ENCODE measurements at regions not wholly inside any gene's neighbourhood (a gene's known extent, or its start where the extent isn't known, plus 50 kb on each side); places are given as distances from the start of the nearest gene placed in this dataset.

DNA sequence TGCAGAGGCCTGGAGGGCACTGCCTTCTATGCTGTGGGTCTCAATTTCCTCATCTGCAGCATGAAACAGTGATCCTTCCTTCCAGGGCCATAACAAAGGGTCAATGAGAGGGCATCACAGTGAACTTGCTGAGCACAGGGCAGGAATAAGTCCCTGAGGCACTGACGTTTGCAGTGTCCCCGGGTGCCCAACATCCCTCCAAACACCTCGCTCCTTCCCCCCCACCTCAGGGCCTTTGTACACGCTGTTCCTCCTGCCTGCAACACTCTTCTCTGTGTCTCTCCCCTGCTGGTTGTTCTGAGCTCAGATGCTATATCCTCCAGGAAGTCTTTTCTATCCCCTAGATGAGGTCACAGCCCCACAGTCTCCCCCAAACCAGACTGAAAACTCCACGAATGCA is 59.7 kb upstream of the TCF20 start:
- DNase-seq, result no peak

DNA sequence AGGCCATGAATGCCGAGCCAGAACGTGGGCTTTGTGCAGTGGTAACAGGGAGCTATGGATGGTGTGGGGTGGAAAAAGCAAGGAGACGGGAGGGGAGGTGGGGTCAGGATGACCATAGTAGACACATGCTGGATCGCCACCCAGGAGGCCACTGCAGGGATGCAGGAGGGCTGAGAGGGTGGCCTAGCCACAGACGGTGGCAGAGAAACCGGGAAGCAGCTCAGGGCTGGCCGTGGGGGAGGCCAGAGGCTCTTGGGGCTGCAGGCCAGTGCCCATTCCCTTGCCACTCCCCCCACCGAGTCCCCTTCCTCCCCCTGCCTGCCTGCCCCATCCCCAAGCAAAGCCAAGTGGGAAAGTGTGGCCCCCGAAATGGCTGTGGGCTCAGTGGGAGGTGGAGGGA is 59.1 kb upstream of the TCF20 start:
- no peak for DNase-seq

DNA sequence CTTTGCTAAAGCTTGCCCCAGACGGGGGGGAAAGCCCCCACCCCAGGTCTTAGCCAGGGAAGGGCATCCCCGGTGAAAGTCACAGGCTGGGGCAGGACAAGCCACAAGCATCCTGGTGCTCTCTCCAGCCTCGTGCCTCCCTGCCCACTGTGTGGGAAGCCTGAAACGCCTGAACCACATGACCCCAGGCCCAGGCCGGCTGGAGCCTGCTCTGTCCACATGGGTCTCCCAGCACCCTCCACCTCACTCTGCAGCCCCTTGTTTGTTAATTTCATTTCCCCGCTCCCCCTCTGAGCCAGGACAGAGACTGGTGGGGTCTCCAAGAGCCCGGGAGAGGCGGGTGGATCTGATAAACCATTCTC is 58.3 kb upstream of the TCF20 start:
- DNase-seq, result no peak

DNA sequence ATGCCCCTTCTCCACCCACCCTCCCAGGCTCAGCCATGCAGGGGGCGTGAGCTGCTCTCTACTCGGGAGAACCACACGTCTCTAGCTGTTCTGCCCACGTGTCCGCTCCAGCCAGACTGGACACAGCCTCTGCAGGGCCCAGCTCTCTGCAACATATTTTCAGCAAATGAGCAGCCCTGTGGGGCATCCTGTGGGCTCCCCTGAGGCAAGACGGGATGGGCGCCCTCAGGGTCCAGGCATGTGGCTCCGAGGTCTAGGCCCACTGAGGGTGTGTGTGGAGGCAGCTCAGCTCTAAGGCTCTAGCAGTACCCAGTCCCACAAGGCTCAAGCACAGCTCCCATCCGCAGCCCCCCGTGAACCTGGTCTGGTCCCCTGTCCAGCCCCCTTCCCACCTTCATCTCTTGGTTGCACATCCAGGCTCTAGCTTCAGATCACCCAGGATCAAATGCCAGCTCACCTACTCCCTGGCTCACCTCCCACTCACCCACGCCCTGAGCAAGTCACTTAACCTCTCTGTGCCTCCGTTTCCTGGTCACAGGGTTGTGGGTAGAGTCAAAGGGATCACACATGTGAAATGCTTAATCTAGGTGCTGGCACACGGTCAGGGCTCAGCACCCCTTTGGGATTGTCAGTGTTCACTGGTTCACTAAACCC is 57.8 kb upstream of the TCF20 start:
- DNase-seq, result no peak

DNA sequence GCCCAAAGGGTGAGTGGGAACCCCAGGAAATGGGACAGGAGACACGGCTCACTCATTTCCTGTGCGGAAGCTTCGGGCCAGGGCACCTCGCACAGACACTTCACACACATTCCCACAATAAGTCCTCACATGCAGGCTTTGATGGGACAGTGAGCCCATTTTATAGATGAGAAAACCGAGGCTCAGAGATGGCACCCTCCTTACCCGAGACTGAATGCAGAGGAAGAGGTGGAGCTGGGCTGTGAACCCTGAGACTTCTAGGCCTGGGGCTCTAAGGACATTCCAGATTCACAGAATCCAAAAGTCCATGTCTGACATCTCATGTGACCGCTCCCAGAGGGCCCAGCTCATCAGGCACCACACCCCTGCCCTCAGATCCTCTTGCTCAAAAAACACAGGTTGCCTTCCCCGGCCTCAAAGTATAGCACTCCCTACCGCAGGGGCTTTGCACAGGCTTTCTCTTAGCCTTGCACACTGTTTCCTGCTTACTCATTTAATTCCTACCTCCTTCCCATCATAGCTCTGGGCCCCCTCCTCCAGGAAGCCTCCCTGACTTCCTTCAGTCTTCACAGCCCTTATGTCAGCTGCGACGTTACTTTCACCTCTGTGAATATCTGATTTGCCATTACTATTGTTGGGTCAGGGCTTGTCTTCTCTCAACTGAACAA is 57.1 kb upstream of the TCF20 start:
- DNase-seq, result no peak

DNA sequence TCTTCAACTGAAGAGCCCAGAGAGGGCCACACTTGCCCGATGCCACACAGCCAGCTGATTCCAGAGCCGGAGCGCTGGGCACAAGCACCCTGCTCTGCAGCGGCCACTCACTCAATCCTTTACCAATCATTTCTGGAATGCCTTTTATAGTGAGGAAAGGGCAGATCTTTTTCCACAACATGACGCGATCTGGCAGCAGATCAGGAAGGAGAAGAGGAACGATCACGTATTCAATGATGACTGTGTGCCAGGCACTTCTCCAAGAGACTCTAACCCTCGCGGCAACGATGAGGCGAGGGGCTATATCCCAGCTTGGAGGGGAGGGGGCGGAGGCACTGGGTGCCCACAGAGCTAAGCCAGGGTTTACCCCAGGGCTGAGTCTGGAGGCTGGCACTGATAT is 56.3 kb upstream of the TCF20 start:
- no peak for DNase-seq

DNA sequence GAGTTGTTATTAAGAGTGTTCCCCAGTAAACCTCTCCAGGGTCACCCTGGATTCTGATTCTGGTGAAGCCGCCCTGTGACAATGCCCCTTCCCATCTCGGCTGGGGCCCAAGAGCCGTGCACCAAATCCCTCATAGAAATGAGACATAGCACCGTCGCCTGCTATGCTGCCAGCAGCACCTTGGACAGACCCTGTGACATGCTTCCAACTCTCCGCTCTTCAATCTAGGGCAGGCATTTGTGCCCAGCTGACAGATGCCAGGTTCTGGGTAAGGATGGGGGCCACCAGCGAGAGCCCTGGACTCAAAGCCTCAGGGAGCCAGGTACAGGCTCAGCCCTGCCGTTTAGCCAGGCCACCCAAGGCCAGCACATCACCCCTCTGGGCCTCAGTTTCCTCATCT is 55.8 kb upstream of the TCF20 start:
- no peak for DNase-seq

DNA sequence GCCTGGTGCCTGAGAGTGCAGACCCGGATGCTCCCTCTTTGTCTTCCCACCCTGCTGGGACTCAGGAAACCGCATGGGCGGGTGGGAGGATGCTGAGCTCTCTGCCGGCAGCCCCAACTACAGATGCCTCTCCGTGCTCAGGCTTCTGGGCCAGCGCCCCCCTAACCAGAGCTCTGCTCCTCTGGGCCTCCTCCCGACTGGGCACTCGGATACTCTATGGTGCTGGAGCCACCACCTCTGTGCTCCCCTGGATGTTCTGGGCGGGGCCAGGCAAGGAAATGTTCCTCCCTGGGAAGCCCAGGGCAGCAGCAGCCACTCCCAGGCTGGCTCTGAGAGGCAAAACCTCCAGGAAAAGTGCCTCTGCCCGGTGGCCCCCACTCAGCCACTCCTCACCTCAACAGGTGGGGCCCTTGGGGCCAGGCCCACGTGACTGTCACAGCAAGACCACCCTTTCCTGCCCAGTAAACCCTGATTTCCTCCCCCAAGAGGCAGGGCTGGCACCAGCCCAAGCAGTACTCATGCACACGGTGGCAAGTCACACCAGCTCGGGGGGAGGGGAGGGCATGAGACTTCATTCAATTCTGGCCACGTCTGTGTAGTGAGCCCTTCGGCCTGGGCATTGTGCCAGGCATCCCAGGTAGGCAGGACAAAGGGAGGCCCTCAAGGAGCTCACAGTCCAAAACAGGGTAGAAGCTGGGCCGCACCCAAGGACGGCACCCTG is 54.7 kb upstream of the TCF20 start:
- DNase-seq, result no peak

DNA sequence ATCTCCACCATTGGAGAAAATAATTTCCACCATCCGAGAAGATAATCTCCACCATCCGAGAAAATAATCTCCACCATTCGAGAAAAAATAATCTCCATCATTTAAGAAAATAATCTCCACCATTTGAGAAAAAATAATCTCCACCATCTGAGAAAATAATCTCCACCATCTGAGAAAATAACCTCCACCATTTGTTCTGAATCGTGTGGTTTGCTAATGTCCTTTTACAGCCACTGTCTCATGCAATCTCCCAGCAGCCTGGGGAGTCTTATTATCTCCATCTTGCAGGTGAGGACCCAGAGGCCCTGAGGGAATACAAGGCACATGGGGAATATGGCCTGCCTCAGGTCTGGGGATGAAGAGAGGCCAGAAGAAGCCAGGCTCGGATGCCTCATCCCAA is 54.1 kb upstream of the TCF20 start:
- no peak for DNase-seq

DNA sequence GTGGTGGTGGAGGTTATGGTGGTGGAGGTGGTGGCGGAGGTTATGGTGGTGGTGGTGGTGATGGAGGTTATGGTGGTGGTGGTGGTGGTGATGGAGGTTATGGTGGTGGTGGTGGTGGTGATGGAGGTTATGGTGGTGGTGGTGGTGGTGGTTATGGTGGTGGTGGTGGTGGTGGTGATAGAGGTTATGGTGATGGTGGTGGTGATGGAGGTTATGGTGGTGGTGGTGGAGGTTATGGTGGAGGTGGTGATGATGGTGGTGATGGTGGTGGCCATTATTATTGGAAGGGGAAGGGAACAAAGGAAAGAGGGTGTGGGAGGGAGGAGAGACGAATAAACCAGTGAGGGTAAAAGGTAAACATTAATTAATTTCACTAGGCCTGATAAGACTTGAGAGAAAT is 53.5 kb upstream of the TCF20 start:
- DNase-seq, result no peak

DNA sequence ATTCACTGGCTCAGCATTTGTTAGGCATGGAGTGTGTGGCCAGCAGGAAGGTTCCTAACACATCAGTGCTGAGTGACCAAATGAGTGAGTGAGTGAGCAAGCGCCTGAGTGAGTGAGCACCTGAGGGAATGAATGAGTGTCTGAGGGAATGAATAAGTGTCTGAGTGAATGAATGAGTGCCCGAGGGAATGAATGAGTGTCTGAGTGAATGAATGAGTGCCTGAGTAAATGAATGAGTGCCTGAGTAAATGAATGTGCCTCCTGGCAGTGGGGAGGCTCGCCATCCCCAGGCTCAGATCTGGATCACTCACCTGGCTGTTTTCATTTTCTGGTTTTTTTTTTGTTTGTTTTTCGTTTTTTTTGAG is 52.1 kb upstream of the TCF20 start:
- no peak for DNase-seq

DNA sequence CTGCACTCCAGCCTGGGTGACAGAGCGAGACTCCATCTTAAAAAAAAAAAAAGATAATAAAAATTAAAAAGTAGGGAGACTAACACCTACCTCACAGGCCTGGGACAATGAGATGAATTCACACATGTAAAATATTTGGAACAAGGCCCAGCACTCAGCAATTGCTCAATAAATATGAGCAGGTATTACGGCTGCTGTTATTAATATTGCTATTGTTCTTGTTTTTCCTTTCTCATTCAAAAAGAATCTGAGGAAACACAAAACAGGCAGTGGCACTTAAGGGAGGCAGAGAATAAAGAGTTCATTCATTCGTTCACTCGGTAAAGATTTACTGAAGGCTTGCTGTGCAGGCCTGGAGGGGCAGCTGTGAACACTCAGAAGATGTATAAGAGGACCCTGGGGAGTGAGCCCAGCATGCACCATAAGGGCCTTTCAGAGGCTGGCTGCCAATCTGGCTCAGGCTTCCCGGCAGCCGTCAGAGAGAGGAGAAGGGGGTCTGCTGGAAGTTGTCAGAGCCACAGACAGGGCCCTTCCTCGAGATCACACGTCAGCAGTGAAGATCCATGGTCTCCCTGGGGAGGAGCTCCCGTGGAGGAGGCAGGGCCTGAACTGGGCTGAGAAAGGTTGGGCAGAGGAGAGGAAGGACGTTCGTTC is 51.6 kb upstream of the TCF20 start:
- DNase-seq, result peak; percentile 43

DNA sequence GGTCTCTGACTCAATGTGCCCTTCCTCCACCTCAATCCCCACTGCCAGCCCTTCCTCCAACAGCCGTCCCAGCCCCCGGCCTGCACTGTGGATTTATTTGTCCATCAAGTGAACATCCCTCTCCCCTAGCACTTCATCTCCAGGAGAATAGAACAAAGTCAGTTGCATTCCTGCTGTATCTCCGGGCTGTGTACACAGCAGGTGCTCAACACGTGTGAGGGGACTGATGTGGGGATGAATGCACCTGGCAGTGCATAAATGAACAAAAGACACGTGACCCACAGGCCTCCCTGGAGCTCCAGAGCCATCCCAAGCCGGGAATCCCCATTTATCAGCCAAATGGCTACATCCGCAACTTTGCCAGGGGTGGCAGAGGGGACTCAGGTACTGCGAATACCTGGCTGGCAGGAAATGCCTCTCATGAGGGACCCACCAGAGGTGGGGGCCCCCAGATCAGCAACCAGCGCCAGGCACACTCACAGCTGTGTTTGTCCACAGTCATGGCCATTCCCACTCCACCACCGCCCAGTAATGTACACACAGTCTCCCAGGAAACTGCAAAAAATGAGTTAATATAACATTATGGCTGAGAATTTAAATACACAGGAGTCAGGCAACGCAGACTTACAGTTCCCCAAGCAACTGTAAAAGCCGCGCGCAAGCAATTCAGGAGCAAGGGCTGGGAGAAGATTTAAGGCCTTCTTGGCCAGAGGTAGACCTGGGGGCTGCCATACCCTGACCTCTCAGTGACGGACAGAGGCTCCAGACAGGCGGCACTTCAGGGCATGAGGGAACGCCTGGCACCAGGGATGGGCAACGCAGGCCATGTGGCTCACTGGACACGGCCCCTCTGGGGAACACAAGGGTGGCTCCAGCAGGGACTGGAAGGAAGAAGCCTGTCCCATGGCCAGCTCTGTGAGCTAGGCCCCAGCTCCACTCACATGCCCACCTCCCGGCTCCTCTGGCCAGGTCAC is 50.3 kb upstream of the TCF20 start:
- no peak for DNase-seq
